H1 (cell line): ENCODE measurements at regions not wholly inside any gene's neighbourhood (a gene's known extent, or its start where the extent isn't known, plus 50 kb on each side); places are given as distances from the start of the nearest gene placed in this dataset.

Experiments
- CBX5 ChIP-seq: fragments of 300-800, 300-1000 bp; sonication (generic); IDR thresholded peaks from 2 replicates; pipeline ENCODE4 v1.7.1; 2016; ENCODE audit warnings: antibody characterized with exemption, low read length, low read depth
- CHD1 ChIP-seq: IDR thresholded peaks from 2 replicates; pipeline ENCODE4 v1.6.1; 2012; ENCODE audit warnings: low read depth, low read length, improper control_type of control experiment
- CHD2 ChIP-seq: IDR thresholded peaks from 2 replicates; pipeline ENCODE4 v1.6.1; 2012; ENCODE audit warnings: low read length, improper control_type of control experiment
- PHF8 ChIP-seq: fragments of 200-600 bp; sonication (generic); conservative IDR thresholded peaks from 2 replicates; pipeline ENCODE4 v1.7.1; 2012; ENCODE audit warnings: low read depth, mild to moderate bottlenecking, inconsistent platforms, low read length, moderate library complexity
- RBBP5 ChIP-seq: IDR thresholded peaks from 2 replicates; pipeline ENCODE4 v1.7.1; 2012; ENCODE audit warnings: low read depth, mild to moderate bottlenecking, inconsistent platforms, low read length, moderate library complexity, borderline replicate concordance
- RXRA ChIP-seq: IDR thresholded peaks from 2 replicates; pipeline ENCODE4 v1.6.1; 2011; ENCODE audit warnings: low read depth, mild to moderate bottlenecking, low read length, moderate library complexity; ENCODE audit not compliant: insufficient read depth
- SIN3A ChIP-seq, 2 experiments: IDR thresholded peaks in 1 of 2; conservative IDR thresholded peaks in 1 of 2; 2 replicates each; pipeline ENCODE4 v1.6.1; 2011 to 2012; ENCODE audit warnings: low read length in 2 of 2, improper control_type of control experiment in 1 of 2, low read depth in 1 of 2, mild to moderate bottlenecking in 1 of 2
- SRF ChIP-seq: IDR thresholded peaks from 2 replicates; pipeline ENCODE4 v1.6.1; 2011; ENCODE audit warnings: mild to moderate bottlenecking, low read depth, low read length, moderate library complexity
- TEAD4 ChIP-seq: IDR thresholded peaks from 2 replicates; pipeline ENCODE4 v1.6.1; 2012; ENCODE audit warnings: low read depth, low read length, inconsistent platforms, mixed read lengths
- TF ChIP-seq, protein P1 (sequence below): fragments of 300-600 bp; sonication (generic); IDR thresholded peaks from 2 replicates; pipeline ENCODE4 v1.7.1; 2012; ENCODE audit warnings: low read length, moderate library complexity, mild to moderate bottlenecking, inconsistent platforms; ENCODE audit not compliant: insufficient replicate concordance
- TF ChIP-seq, protein P2 (sequence below): IDR thresholded peaks from 2 replicates; pipeline ENCODE4 v1.6.1; 2012; ENCODE audit warnings: low read length, inconsistent platforms

DNA sequence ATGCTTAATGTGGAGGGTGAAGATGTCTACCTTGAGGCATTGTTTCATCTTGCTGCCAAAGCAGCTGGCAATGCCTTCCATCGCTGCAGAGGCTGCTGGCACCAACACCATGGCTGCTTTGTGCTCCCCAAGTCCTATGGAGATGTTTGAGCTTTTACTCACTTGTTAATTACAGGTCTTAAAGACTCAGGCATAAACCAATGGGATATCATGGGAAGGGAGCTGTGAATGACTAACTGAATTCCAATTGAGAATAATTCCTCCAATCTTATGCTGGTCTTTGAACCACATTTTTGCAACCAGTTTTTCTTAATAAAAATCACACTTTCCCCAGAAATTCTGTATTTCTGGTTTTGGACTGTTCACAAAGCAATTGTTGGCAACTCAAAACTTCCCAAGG is 762.0 kb downstream of the GBE1 start (continued):
- TF ChIP-seq, protein P1, sequence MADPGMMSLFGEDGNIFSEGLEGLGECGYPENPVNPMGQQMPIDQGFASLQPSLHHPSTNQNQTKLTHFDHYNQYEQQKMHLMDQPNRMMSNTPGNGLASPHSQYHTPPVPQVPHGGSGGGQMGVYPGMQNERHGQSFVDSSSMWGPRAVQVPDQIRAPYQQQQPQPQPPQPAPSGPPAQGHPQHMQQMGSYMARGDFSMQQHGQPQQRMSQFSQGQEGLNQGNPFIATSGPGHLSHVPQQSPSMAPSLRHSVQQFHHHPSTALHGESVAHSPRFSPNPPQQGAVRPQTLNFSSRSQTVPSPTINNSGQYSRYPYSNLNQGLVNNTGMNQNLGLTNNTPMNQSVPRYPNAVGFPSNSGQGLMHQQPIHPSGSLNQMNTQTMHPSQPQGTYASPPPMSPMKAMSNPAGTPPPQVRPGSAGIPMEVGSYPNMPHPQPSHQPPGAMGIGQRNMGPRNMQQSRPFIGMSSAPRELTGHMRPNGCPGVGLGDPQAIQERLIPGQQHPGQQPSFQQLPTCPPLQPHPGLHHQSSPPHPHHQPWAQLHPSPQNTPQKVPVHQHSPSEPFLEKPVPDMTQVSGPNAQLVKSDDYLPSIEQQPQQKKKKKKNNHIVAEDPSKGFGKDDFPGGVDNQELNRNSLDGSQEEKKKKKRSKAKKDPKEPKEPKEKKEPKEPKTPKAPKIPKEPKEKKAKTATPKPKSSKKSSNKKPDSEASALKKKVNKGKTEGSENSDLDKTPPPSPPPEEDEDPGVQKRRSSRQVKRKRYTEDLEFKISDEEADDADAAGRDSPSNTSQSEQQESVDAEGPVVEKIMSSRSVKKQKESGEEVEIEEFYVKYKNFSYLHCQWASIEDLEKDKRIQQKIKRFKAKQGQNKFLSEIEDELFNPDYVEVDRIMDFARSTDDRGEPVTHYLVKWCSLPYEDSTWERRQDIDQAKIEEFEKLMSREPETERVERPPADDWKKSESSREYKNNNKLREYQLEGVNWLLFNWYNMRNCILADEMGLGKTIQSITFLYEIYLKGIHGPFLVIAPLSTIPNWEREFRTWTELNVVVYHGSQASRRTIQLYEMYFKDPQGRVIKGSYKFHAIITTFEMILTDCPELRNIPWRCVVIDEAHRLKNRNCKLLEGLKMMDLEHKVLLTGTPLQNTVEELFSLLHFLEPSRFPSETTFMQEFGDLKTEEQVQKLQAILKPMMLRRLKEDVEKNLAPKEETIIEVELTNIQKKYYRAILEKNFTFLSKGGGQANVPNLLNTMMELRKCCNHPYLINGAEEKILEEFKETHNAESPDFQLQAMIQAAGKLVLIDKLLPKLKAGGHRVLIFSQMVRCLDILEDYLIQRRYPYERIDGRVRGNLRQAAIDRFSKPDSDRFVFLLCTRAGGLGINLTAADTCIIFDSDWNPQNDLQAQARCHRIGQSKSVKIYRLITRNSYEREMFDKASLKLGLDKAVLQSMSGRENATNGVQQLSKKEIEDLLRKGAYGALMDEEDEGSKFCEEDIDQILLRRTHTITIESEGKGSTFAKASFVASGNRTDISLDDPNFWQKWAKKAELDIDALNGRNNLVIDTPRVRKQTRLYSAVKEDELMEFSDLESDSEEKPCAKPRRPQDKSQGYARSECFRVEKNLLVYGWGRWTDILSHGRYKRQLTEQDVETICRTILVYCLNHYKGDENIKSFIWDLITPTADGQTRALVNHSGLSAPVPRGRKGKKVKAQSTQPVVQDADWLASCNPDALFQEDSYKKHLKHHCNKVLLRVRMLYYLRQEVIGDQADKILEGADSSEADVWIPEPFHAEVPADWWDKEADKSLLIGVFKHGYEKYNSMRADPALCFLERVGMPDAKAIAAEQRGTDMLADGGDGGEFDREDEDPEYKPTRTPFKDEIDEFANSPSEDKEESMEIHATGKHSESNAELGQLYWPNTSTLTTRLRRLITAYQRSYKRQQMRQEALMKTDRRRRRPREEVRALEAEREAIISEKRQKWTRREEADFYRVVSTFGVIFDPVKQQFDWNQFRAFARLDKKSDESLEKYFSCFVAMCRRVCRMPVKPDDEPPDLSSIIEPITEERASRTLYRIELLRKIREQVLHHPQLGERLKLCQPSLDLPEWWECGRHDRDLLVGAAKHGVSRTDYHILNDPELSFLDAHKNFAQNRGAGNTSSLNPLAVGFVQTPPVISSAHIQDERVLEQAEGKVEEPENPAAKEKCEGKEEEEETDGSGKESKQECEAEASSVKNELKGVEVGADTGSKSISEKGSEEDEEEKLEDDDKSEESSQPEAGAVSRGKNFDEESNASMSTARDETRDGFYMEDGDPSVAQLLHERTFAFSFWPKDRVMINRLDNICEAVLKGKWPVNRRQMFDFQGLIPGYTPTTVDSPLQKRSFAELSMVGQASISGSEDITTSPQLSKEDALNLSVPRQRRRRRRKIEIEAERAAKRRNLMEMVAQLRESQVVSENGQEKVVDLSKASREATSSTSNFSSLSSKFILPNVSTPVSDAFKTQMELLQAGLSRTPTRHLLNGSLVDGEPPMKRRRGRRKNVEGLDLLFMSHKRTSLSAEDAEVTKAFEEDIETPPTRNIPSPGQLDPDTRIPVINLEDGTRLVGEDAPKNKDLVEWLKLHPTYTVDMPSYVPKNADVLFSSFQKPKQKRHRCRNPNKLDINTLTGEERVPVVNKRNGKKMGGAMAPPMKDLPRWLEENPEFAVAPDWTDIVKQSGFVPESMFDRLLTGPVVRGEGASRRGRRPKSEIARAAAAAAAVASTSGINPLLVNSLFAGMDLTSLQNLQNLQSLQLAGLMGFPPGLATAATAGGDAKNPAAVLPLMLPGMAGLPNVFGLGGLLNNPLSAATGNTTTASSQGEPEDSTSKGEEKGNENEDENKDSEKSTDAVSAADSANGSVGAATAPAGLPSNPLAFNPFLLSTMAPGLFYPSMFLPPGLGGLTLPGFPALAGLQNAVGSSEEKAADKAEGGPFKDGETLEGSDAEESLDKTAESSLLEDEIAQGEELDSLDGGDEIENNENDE: no peak
- TF ChIP-seq RXRA: no peak
- TF ChIP-seq SIN3A (conservative IDR thresholded peaks at IDR 0.05 in 1 of 2, IDR thresholded peaks at IDR 0.05 in 1 of 2; ENCODE audit: low read depth in 1 of 2, low read length in 2 of 2): no peak
- TF ChIP-seq PHF8: no peak
- no peak for TF ChIP-seq CHD1
- no peak for TF ChIP-seq TEAD4
- TF ChIP-seq CBX5: no peak
- no peak for TF ChIP-seq RBBP5
- TF ChIP-seq SRF: no peak
- no peak for TF ChIP-seq CHD2
- TF ChIP-seq, protein P2, sequence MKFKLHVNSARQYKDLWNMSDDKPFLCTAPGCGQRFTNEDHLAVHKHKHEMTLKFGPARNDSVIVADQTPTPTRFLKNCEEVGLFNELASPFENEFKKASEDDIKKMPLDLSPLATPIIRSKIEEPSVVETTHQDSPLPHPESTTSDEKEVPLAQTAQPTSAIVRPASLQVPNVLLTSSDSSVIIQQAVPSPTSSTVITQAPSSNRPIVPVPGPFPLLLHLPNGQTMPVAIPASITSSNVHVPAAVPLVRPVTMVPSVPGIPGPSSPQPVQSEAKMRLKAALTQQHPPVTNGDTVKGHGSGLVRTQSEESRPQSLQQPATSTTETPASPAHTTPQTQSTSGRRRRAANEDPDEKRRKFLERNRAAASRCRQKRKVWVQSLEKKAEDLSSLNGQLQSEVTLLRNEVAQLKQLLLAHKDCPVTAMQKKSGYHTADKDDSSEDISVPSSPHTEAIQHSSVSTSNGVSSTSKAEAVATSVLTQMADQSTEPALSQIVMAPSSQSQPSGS: no peak
